ENCODE measurements at regions not wholly inside any gene's neighbourhood (a gene's known extent, or its start where the extent isn't known, plus 50 kb on each side); places are given as distances from the start of the nearest gene placed in this dataset.

- no peak for TF ChIP-seq CTCF (IDR thresholded peaks at IDR 0.05; ENCODE audit: insufficient read depth, low read depth, low read length)
- TF ChIP-seq EZH2 (IDR thresholded peaks at IDR 0.05; ENCODE audit: insufficient read depth, low read length): no peak
These were observed 611.3 kb upstream of the GJE1 start for GRCh38 chr6:141521440-141521839.
